Heart left ventricle (tissue), 13 donors: ENCODE measurements at regions not wholly inside any gene's neighbourhood (a gene's known extent, or its start where the extent isn't known, plus 50 kb on each side); places are given as distances from the start of the nearest gene placed in this dataset.

ENCODE experiments used
- CTCF ChIP-seq, 12 donors: fragments of 200-600 bp; sonication (generic) in 4 of 12; IDR thresholded peaks; one replicate each; pipeline versions ENCODE4 v1.5.0 to v1.8.0; 2018 to 2022; ENCODE audit warnings: antibody characterized with exemption in 12 of 12, mild to moderate bottlenecking in 5 of 12
- POLR2A ChIP-seq, 2 donors: fragments of 450-650 bp; IDR thresholded peaks; one replicate each; pipeline ENCODE4 v1.6.1; 2017; ENCODE audit warnings: antibody characterized with exemption in 2 of 2, mild to moderate bottlenecking in 2 of 2, moderate library complexity in 2 of 2
- donor health status: ischemic (EF 13 %, LVEDD 7.1; RV severe dilation, severe dysfunction).
- donor health status: DM: no; HTN: yes; CAD: no.
- donor health status: DM: no; HTN: no; CAD: no.
- donor health status: ischemic (EF 25% LVEDD 6.9; RV normal size, moderate dysfunction).
- donor health status: ischemic (EF 25% LVEDD 5.7; RV mildly dilated, moderate dysfunction).
- donor health status: ischemic (EF 35%, LVEDD 5.7; RV mildly dilated, moderate dysfunction).
- donor health status: nonischemic (EF 11% LVEDD 7.7; RV severe dilation, severe dysfunction).
- donor health status: DM: yes; HTN: yes; CAD: no.
- donor health status: PGD.
- donor health status: ischemic (EF 29% LVEDD 5.4; RV normal size, mild dysfunction).
- donor health status: nonischemic (EF 23%, LVEDD 6.1; RV moderate dilation, normal function).

- TF ChIP-seq CTCF (IDR thresholded peaks at IDR 0.05): no peak
- no peak for TF ChIP-seq POLR2A (IDR thresholded peaks at IDR 0.05)
Observed at GRCh38 chr7:41818765-41819398, 116.0 kb upstream of the INHBA start.
